H1 (cell line): ENCODE measurements at regions not wholly inside any gene's neighbourhood (a gene's known extent, or its start where the extent isn't known, plus 50 kb on each side); places are given as distances from the start of the nearest gene placed in this dataset.

Source experiments
- ATF3 ChIP-seq: IDR thresholded peaks from 2 replicates; pipeline ENCODE4 v1.6.1; 2011; ENCODE audit warnings: low read depth, mild to moderate bottlenecking, low read length; ENCODE audit not compliant: insufficient read depth
- CTCF ChIP-seq, 3 experiments: IDR thresholded peaks; 1 replicate in 2 of 3; 2 replicates in 1 of 3; pipeline versions ENCODE4 v1.5.1 to v1.6.1; 2011; ENCODE audit warnings: low read length in 3 of 3, mild to moderate bottlenecking in 3 of 3, inconsistent platforms in 2 of 3, low read depth in 1 of 3, moderate library complexity in 1 of 3; ENCODE audit not compliant: insufficient read depth in 1 of 3; ENCODE audit errors: control extremely low read depth in 1 of 3
- YY1 ChIP-seq: IDR thresholded peaks from 2 replicates; pipeline ENCODE4 v1.6.1; 2011; ENCODE audit warnings: low read depth, mild to moderate bottlenecking, low read length

GRCh38 chr7:96426027-96426426 lies 104.1 kb upstream of the SLC25A13 start (continued):
- no peak for TF ChIP-seq YY1
- TF ChIP-seq ATF3: no peak
- no peak for TF ChIP-seq CTCF (IDR thresholded peaks at IDR 0.05; ENCODE audit: control extremely low read depth in 1 of 3, insufficient read depth in 1 of 3, low read depth in 1 of 3, low read length in 3 of 3)
